ENCODE measurements at regions not wholly inside any gene's neighbourhood (a gene's known extent, or its start where the extent isn't known, plus 50 kb on each side); places are given as distances from the start of the nearest gene placed in this dataset.

DNA sequence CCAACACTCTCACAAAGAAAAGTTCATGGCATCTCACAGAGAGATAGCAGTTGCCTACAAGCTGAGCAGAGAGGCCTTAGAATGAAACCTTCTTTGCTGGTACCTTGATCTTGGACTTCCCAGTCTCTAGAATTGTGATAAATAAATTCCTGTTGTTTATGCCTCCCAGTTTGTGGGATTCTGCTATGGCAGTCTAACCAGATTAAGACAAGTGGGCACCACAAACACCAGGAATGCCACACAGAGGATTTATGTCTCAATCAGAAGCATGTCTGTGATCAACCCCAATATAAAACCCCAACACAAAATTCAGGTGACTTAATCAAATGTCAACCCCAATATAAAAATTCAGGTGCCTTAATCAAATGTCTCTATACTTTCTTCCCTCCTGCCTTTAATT, 581.3 kb downstream of the XPNPEP1 start:
- TF ChIP-seq EP300 (IDR thresholded peaks at IDR 0.05; ENCODE audit: borderline replicate concordance) = no peak
- no peak for TF ChIP-seq CREB1 (IDR thresholded peaks at IDR 0.05; ENCODE audit: low read depth)
- TF ChIP-seq, protein P1, sequence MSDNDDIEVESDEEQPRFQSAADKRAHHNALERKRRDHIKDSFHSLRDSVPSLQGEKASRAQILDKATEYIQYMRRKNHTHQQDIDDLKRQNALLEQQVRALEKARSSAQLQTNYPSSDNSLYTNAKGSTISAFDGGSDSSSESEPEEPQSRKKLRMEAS (IDR thresholded peaks at IDR 0.05) = no peak
- no peak for TF ChIP-seq RAD21 (IDR thresholded peaks at IDR 0.05; ENCODE audit: low read depth)
- TF ChIP-seq, protein P2, sequence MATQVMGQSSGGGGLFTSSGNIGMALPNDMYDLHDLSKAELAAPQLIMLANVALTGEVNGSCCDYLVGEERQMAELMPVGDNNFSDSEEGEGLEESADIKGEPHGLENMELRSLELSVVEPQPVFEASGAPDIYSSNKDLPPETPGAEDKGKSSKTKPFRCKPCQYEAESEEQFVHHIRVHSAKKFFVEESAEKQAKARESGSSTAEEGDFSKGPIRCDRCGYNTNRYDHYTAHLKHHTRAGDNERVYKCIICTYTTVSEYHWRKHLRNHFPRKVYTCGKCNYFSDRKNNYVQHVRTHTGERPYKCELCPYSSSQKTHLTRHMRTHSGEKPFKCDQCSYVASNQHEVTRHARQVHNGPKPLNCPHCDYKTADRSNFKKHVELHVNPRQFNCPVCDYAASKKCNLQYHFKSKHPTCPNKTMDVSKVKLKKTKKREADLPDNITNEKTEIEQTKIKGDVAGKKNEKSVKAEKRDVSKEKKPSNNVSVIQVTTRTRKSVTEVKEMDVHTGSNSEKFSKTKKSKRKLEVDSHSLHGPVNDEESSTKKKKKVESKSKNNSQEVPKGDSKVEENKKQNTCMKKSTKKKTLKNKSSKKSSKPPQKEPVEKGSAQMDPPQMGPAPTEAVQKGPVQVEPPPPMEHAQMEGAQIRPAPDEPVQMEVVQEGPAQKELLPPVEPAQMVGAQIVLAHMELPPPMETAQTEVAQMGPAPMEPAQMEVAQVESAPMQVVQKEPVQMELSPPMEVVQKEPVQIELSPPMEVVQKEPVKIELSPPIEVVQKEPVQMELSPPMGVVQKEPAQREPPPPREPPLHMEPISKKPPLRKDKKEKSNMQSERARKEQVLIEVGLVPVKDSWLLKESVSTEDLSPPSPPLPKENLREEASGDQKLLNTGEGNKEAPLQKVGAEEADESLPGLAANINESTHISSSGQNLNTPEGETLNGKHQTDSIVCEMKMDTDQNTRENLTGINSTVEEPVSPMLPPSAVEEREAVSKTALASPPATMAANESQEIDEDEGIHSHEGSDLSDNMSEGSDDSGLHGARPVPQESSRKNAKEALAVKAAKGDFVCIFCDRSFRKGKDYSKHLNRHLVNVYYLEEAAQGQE (IDR thresholded peaks at IDR 0.05; ENCODE audit: low read depth) = no peak
- no peak for TF ChIP-seq FOXM1 (IDR thresholded peaks at IDR 0.05; ENCODE audit: borderline replicate concordance, low read depth)

Data from Ishikawa (cell line).